ENCODE measurements at regions not wholly inside any gene's neighbourhood (a gene's known extent, or its start where the extent isn't known, plus 50 kb on each side); places are given as distances from the start of the nearest gene placed in this dataset.

- Histone ChIP-seq H3K14ac (replicated peaks; ENCODE audit: low read depth, low read length) (no peak overlapping the region), H4K8ac (ENCODE audit: low read depth in 2 of 2, low read length in 2 of 2) (no peak overlapping the region), H3K9me3 (ENCODE audit: control insufficient read depth, insufficient read depth, low read length) (no peaks in the 10 kb centered on the region), H3K4ac (ENCODE audit: low read depth, low read length) (no peak overlapping the region), H3K4me1 (ENCODE audit: control insufficient read depth, insufficient read depth, low read length) (no peaks in the 10 kb centered on the region), H3K56ac (ENCODE audit: extremely low read depth, insufficient read depth, low read length) (no peak overlapping the region), H3K9ac (ENCODE audit: low read depth, low read length) (no peak overlapping the region), H2BK15ac (ENCODE audit: low read depth, low read length) (no peak overlapping the region), H3K18ac (ENCODE audit: low read depth, low read length) (no peak overlapping the region), H3K4me3 (ENCODE audit: insufficient read depth, low read depth, low read length) (no peak overlapping the region), H2BK5ac (ENCODE audit: low read depth, low read length, poor library complexity, severe bottlenecking) (no peak overlapping the region), H3K79me1 (ENCODE audit: low read depth in 1 of 2, low read length in 2 of 2) (no peaks in the 10 kb centered on the region), H2AK5ac (ENCODE audit: low read depth, low read length) (no peak overlapping the region), H4K91ac (ENCODE audit: insufficient read depth, low read depth, low read length) (no peak overlapping the region), H4K5ac (ENCODE audit: low read depth, low read length) (no peak overlapping the region), H3K27me3 (ENCODE audit: control insufficient read depth, insufficient read depth, low read length) (no peaks in the 10 kb centered on the region), H2AK9ac (replicated peaks; ENCODE audit: low read depth, low read length, poor library complexity) (no peak overlapping the region), H3K4me2 (ENCODE audit: low read depth, low read length) (no peak overlapping the region), H2BK20ac (ENCODE audit: low read depth, low read length) (no peak overlapping the region), H3K36me3 (ENCODE audit: control insufficient read depth, insufficient read depth, low read length) (no peaks in the 10 kb centered on the region), H3K9me1 (ENCODE audit: insufficient read depth, low read length) (no peaks in the 10 kb centered on the region), H2AFZ (replicated peaks; ENCODE audit: low read length, poor library complexity) (no peak overlapping the region), H3K23ac (ENCODE audit: low read depth, low read length) (no peak overlapping the region), H2BK120ac (ENCODE audit: low read depth, low read length) (no peak overlapping the region), H3K27ac (ENCODE audit: insufficient read depth, low read length) (no peak overlapping the region), H4K20me1 (ENCODE audit: insufficient read depth, low read length) (no peaks in the 10 kb centered on the region)
- in situ Hi-C loops (cut with MboI; ENCODE audit: low sequenced_read_pairs) = loop anchor here (10.0 to 25.0 kb wide), 4 partner anchors 62 to 712 kb away; no protein-coding TSS in a partner anchor
- no TSS peak for BruUV-seq (replicated peaks)
- TF ChIP-seq BHLHE40 (IDR thresholded peaks at IDR 0.05; ENCODE audit: low read depth, low read length) (no peak), FOS (IDR thresholded peaks at IDR 0.05; ENCODE audit: low read depth, low read length) (no peak)
- dilution Hi-C loops (cut with HindIII; ENCODE audit: low sequenced_read_pairs, unreplicated experiment) = no loop called here
- intact Hi-C loops (cut with micrococcal nuclease) = loop anchor here (10.0 kb wide), 2 partner anchors 312 to 552 kb away; no protein-coding TSS in a partner anchor
- POLR2A ChIA-PET (ENCODE audit: unreplicated experiment) = no interaction called here
- CTCF ChIA-PET = interaction anchor here (0.6 kb wide), 1 partner anchor 174 kb away, joined by 3 read pairs; no protein-coding TSS in a partner anchor
- ATAC-seq (ENCODE audit: low read depth) (no peak), DNase-seq (no peak)
- WGBS, 2 experiments (ENCODE audit: extremely low coverage in 2 of 2, insufficient read length in 1 of 2) = 61% methylated on average over 4 of the region's 5 CpGs; no CpG with 5 or more reads in 1 of the 2 experiments
Observed at GRCh38 chr12:19912991-19913390, 455.3 kb upstream of the PDE3A start.
